K562 (cell line): ENCODE measurements at regions not wholly inside any gene's neighbourhood (a gene's known extent, or its start where the extent isn't known, plus 50 kb on each side); places are given as distances from the start of the nearest gene placed in this dataset.
A peak's percentile ranks its signal among the peaks of the same experiment; 100 is the strongest.

Experiments
- ATAC-seq: fragments of 200-7000 bp; cut with Tn5 transposase; 3 replicates; pipeline ENCODE4 v1.9.1; 2020; ENCODE audit warnings: moderate library complexity
- BruUV-seq: library from RNA; stranded (reverse); fragments of 400-500 nt; replicated peaks from 2 replicates; lab custom pipeline; 2021; lab: Mats Ljungman, UMichigan
- CTCF ChIA-PET: fragments of 300-600 bp; formaldehyde crosslinking; extraction: SDS; loops from one replicate; lab custom pipeline; 2021; ENCODE audit warnings: low intra/inter-chr PET ratio; lab: Yijun Ruan, JAX
- POLR2A ChIA-PET: fragments of 300-600, 350-650 bp; sonication (Branson Sonifier 250); formaldehyde crosslinking; extraction: SDS; loops from one replicate; lab custom pipeline; 2021; ENCODE audit warnings: antibody characterized with exemption, inconsistent platforms; lab: Yijun Ruan, JAX
- DNase-seq, 4 experiments: peaks; one replicate each; pipeline versions ENCODE4 v3.0.0 to v3.0.0-alpha.2; 2011 to 2018; ENCODE audit warnings: low spot score in 3 of 4, mixed read lengths in 3 of 4; ENCODE audit errors: extremely low read depth in 1 of 4
- FAIRE-seq: peaks from 2 replicates; lab custom pipeline; 2011; peaks lifted over from hg19 to GRCh38; lab: Jason Lieb, UNC
- H2AFZ ChIP-seq: 2 replicates; pipeline ENCODE4 v1.6.0; 2011; ENCODE audit warnings: low read depth, low read length, control low read depth, inconsistent platforms
- H3K27ac ChIP-seq: fragments of 200-600 bp; 3 replicates; pipeline ENCODE4 v1.8.0; 2011; ENCODE audit warnings: low read depth, mild to moderate bottlenecking, control low read depth, inconsistent platforms, low read length, moderate library complexity, mixed read lengths; ENCODE audit errors: extremely low read depth
- H3K27me3 ChIP-seq, 2 experiments: fragments of 300-600 bp in 1 of 2; 2 replicates in 1 of 2; 3 replicates in 1 of 2; pipeline versions ENCODE4 v1.6.0 to v1.8.0; 2011; ENCODE audit warnings: inconsistent platforms in 2 of 2, low read length in 2 of 2, mild to moderate bottlenecking in 1 of 2, mixed read lengths in 1 of 2, moderate library complexity in 1 of 2; ENCODE audit not compliant: control insufficient read depth in 2 of 2, insufficient read depth in 2 of 2
- H3K36me3 ChIP-seq: fragments of 300-600 bp; 3 replicates; pipeline ENCODE4 v1.8.0; 2011; ENCODE audit warnings: mild to moderate bottlenecking, low read length, inconsistent platforms; ENCODE audit not compliant: control insufficient read depth, insufficient read depth
- H3K4me1 ChIP-seq, 2 experiments: fragments of 200-600 bp in 1 of 2; replicated peaks in 1 of 2; 2 replicates in 1 of 2; 3 replicates in 1 of 2; pipeline versions ENCODE4 v1.5.1 to v1.8.0; 2011; ENCODE audit warnings: inconsistent platforms in 2 of 2, low read length in 2 of 2, mild to moderate bottlenecking in 1 of 2, mixed read lengths in 1 of 2, moderate library complexity in 1 of 2; ENCODE audit not compliant: control insufficient read depth in 2 of 2, insufficient read depth in 2 of 2
- H3K4me2 ChIP-seq: 2 replicates; pipeline ENCODE4 v1.6.1; 2011; ENCODE audit warnings: low read length, control low read depth, inconsistent platforms, mixed read lengths; ENCODE audit not compliant: insufficient read depth
- H3K4me3 ChIP-seq: fragments of 200-600 bp; sonication (generic), shearing (Covaris generic); 2 replicates; pipeline ENCODE4 v1.5.1; 2016; ENCODE audit warnings: control low read depth, inconsistent platforms
- H3K79me2 ChIP-seq: fragments of 200-600 bp; 3 replicates; pipeline ENCODE4 v1.8.0; 2011; ENCODE audit warnings: low read length, inconsistent platforms; ENCODE audit not compliant: control insufficient read depth, insufficient read depth
- H3K9ac ChIP-seq, 2 experiments: 2 replicates each; pipeline versions ENCODE4 v1.6.0 to v1.6.1; 2011; ENCODE audit warnings: low read depth in 2 of 2, low read length in 2 of 2, control low read depth in 1 of 2, inconsistent platforms in 1 of 2, mild to moderate bottlenecking in 1 of 2, mixed read lengths in 1 of 2; ENCODE audit not compliant: insufficient read depth in 1 of 2
- H3K9me1 ChIP-seq: one replicate; pipeline ENCODE4 v1.6.0; 2011; ENCODE audit warnings: inconsistent platforms, mild to moderate bottlenecking, low read length, moderate library complexity; ENCODE audit not compliant: control insufficient read depth, insufficient read depth
- H3K9me3 ChIP-seq: replicated peaks from 2 replicates; pipeline ENCODE4 v1.5.1; 2011; ENCODE audit warnings: low read depth, low read length, inconsistent platforms; ENCODE audit not compliant: control insufficient read depth, insufficient read depth
- H4K20me1 ChIP-seq: replicated peaks from 2 replicates; pipeline ENCODE4 v1.6.1; 2011; ENCODE audit warnings: low read length, inconsistent platforms, mixed read lengths; ENCODE audit not compliant: control insufficient read depth, insufficient read depth
- CEBPB ChIP-seq: fragments of 450-650 bp; IDR thresholded peaks from 2 replicates; pipeline ENCODE4 v1.6.1; 2016; ENCODE audit warnings: missing genetic modification characterization, missing compliant biosample characterization
- CEBPG ChIP-seq, 3 experiments: fragments of 200-800 bp in 1 of 3; sonication (Bioruptor generic) in 1 of 3; sonication (generic) in 1 of 3; formaldehyde crosslinking in 1 of 3; IDR thresholded peaks in 2 of 3; conservative IDR thresholded peaks in 1 of 3; 2 replicates each; pipeline versions ENCODE4 v1.6.1 to v1.8.0; 2016 to 2022; ENCODE audit warnings: missing compliant biosample characterization in 2 of 3, missing genetic modification characterization in 2 of 3, mild to moderate bottlenecking in 1 of 3, missing genetic modification reagents in 1 of 3
- GATA2 ChIP-seq: sonication (generic); formaldehyde crosslinking; IDR thresholded peaks from 2 replicates; pipeline ENCODE4 v1.4.0; 2020; ENCODE audit warnings: mild to moderate bottlenecking, missing genetic modification reagents
- KLF13 ChIP-seq: fragments of 450-650 bp; IDR thresholded peaks from 2 replicates; pipeline ENCODE4 v1.6.1; 2016; ENCODE audit warnings: missing genetic modification characterization, low read depth, mild to moderate bottlenecking, missing compliant biosample characterization, moderate library complexity, borderline replicate concordance
- NUFIP1 ChIP-seq: fragments of 450-650 bp; IDR thresholded peaks from 2 replicates; pipeline ENCODE4 v1.6.1; 2018; ENCODE audit not compliant: partially characterized antibody
- WGBS: fragments of 100-300 bp; shearing (Covaris generic); methylation state at CpG from one replicate; pipeline ENCODE4 v1.1.6; 2016; ENCODE audit warnings: low coverage, mixed read lengths; ENCODE audit not compliant: insufficient coverage; ENCODE audit errors: missing lambda C conversion rate; 5-methylcytosine and 5-hydroxymethylcytosine counted together
- in situ Hi-C: fragments of 300-500 bp; cut with MboI; formaldehyde crosslinking; loops from 4 replicates; pipeline ENCODE4 v1.15.0; 2018; ENCODE audit warnings: inconsistent platforms, mixed read lengths
- intact Hi-C: fragments of 100-400 bp; cut with micrococcal nuclease; formaldehyde crosslinking; loops from 2 replicates; pipeline ENCODE4 v1.14.2; 2022
- TF ChIP-seq, protein P1 (sequence below): fragments of 450-650 bp; IDR thresholded peaks from 2 replicates; pipeline ENCODE4 v1.6.1; 2016; ENCODE audit warnings: mild to moderate bottlenecking, moderate library complexity

DNA sequence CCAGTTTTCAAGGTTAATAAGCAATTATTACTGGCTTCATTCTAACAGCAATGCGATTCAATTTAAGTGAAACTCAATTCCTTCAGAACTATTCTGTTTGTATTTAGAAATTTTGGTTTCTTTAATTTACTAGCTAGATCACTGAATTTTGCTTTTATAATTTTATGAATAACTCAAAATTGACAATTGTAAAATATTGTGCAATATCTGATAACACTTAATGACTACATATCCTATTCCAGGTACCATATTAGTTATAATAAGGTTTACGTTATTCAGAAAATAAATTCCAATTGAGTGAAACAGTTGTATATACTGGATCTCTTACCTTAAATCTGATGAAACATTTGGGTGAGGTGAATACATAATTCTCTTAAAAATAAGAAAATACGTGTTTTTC, 1348.3 kb upstream of the CDH6 start:
- POLR2A ChIA-PET, result no interaction called here
- no peak overlapping the region for H2AFZ ChIP-seq
- no peak for ATAC-seq

DNA sequence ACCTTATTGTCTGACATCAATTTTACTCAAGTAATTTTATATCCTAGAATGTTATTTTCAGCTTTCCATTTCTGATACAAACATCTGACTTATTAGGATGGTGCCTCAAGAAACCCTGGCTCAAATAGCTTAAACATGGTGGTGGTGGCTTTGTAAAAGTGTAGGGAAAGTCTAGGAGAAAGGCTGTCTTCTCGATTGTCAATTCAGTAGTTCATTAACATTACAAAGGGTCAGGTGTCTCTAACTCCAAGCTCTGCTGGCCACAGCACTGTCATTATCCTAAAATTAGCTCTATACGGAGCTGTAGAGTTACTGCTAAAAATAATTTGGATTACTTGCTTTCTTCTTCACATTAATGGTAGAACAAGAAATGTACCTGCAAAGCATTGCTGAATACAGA, 1360.1 kb upstream of the CDH6 start:
- no peaks in the 10 kb centered on the region for H4K20me1 ChIP-seq
- H3K9ac ChIP-seq, result no peak overlapping the region
- no peak overlapping the region for H2AFZ ChIP-seq
- no peak overlapping the region for H3K4me2 ChIP-seq
- in situ Hi-C loops, result no loop called here
- H3K9me1 ChIP-seq, result no peaks in the 10 kb centered on the region
- WGBS, result 16% methylated on average over 2 of the region's 2 CpGs
- DNase-seq (no peak), FAIRE-seq (no peak), ATAC-seq (no peak)
- intact Hi-C loops, result no loop called here
- H3K36me3 ChIP-seq, result no peaks in the 10 kb centered on the region
- CTCF ChIA-PET, result no interaction called here
- H3K27ac ChIP-seq, result no peak overlapping the region
- no peak overlapping the region for H3K4me3 ChIP-seq
- POLR2A ChIA-PET, result no interaction called here
- BruUV-seq, result no TSS peak
- H3K4me1 ChIP-seq, result no peaks in the 10 kb centered on the region
- H3K9me3 ChIP-seq, result no peaks in the 10 kb centered on the region
- no peaks in the 10 kb centered on the region for H3K79me2 ChIP-seq
- no peaks in the 10 kb centered on the region for H3K27me3 ChIP-seq
- no peak for TF ChIP-seq GATA2 (CRISPR knock-in tag)
- TF ChIP-seq KLF13, result no peak
- TF ChIP-seq, protein P1, sequence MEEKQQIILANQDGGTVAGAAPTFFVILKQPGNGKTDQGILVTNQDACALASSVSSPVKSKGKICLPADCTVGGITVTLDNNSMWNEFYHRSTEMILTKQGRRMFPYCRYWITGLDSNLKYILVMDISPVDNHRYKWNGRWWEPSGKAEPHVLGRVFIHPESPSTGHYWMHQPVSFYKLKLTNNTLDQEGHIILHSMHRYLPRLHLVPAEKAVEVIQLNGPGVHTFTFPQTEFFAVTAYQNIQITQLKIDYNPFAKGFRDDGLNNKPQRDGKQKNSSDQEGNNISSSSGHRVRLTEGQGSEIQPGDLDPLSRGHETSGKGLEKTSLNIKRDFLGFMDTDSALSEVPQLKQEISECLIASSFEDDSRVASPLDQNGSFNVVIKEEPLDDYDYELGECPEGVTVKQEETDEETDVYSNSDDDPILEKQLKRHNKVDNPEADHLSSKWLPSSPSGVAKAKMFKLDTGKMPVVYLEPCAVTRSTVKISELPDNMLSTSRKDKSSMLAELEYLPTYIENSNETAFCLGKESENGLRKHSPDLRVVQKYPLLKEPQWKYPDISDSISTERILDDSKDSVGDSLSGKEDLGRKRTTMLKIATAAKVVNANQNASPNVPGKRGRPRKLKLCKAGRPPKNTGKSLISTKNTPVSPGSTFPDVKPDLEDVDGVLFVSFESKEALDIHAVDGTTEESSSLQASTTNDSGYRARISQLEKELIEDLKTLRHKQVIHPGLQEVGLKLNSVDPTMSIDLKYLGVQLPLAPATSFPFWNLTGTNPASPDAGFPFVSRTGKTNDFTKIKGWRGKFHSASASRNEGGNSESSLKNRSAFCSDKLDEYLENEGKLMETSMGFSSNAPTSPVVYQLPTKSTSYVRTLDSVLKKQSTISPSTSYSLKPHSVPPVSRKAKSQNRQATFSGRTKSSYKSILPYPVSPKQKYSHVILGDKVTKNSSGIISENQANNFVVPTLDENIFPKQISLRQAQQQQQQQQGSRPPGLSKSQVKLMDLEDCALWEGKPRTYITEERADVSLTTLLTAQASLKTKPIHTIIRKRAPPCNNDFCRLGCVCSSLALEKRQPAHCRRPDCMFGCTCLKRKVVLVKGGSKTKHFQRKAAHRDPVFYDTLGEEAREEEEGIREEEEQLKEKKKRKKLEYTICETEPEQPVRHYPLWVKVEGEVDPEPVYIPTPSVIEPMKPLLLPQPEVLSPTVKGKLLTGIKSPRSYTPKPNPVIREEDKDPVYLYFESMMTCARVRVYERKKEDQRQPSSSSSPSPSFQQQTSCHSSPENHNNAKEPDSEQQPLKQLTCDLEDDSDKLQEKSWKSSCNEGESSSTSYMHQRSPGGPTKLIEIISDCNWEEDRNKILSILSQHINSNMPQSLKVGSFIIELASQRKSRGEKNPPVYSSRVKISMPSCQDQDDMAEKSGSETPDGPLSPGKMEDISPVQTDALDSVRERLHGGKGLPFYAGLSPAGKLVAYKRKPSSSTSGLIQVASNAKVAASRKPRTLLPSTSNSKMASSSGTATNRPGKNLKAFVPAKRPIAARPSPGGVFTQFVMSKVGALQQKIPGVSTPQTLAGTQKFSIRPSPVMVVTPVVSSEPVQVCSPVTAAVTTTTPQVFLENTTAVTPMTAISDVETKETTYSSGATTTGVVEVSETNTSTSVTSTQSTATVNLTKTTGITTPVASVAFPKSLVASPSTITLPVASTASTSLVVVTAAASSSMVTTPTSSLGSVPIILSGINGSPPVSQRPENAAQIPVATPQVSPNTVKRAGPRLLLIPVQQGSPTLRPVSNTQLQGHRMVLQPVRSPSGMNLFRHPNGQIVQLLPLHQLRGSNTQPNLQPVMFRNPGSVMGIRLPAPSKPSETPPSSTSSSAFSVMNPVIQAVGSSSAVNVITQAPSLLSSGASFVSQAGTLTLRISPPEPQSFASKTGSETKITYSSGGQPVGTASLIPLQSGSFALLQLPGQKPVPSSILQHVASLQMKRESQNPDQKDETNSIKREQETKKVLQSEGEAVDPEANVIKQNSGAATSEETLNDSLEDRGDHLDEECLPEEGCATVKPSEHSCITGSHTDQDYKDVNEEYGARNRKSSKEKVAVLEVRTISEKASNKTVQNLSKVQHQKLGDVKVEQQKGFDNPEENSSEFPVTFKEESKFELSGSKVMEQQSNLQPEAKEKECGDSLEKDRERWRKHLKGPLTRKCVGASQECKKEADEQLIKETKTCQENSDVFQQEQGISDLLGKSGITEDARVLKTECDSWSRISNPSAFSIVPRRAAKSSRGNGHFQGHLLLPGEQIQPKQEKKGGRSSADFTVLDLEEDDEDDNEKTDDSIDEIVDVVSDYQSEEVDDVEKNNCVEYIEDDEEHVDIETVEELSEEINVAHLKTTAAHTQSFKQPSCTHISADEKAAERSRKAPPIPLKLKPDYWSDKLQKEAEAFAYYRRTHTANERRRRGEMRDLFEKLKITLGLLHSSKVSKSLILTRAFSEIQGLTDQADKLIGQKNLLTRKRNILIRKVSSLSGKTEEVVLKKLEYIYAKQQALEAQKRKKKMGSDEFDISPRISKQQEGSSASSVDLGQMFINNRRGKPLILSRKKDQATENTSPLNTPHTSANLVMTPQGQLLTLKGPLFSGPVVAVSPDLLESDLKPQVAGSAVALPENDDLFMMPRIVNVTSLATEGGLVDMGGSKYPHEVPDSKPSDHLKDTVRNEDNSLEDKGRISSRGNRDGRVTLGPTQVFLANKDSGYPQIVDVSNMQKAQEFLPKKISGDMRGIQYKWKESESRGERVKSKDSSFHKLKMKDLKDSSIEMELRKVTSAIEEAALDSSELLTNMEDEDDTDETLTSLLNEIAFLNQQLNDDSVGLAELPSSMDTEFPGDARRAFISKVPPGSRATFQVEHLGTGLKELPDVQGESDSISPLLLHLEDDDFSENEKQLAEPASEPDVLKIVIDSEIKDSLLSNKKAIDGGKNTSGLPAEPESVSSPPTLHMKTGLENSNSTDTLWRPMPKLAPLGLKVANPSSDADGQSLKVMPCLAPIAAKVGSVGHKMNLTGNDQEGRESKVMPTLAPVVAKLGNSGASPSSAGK, result no peak

More for the DNA sequence above, 1348.3 kb upstream of the CDH6 start:
- no peak for DNase-seq
- H3K27me3 ChIP-seq, result no peaks in the 10 kb centered on the region
- no peak overlapping the region for H3K4me2 ChIP-seq
- intact Hi-C loops, result no loop called here
- WGBS, result 19% methylated on average over 3 of the region's 3 CpGs
- CTCF ChIA-PET, result no interaction called here
- no peaks in the 10 kb centered on the region for H3K4me1 ChIP-seq
- H3K79me2 ChIP-seq, result no peaks in the 10 kb centered on the region
- no peak overlapping the region for H3K27ac ChIP-seq
- no peaks in the 10 kb centered on the region; the same call in 1 of the 2 replicates for H3K9me3 ChIP-seq
- in situ Hi-C loops, result no loop called here
- FAIRE-seq, result no peak
- H3K9me1 ChIP-seq, result no peaks in the 10 kb centered on the region
- no peak overlapping the region for H3K4me3 ChIP-seq
- no TSS peak for BruUV-seq
- H3K36me3 ChIP-seq, result no peaks in the 10 kb centered on the region
- no peak overlapping the region for H3K9ac ChIP-seq
- H4K20me1 ChIP-seq, result no peaks in the 10 kb centered on the region
- peak; percentile 82 for TF ChIP-seq CEBPB (tag)
- TF ChIP-seq NUFIP1, result no peak
- TF ChIP-seq CEBPG (CRISPR knock-in tag; IDR thresholded peaks at IDR 0.05), result no peak
- peak; percentile 43 to 92; a peak in 3 of 4 replicates for TF ChIP-seq CEBPG (tag; conservative IDR thresholded peaks at IDR 0.05 in 1 of 2, IDR thresholded peaks at IDR 0.05 in 1 of 2)
